HCT116 (cell line): ENCODE measurements at regions not wholly inside any gene's neighbourhood (a gene's known extent, or its start where the extent isn't known, plus 50 kb on each side); places are given as distances from the start of the nearest gene placed in this dataset.

Experiments
- ATAC-seq: fragments of 200-7000 bp; cut with Tn5 transposase; 2 replicates; pipeline ENCODE4 v1.9.1; 2020; ENCODE audit warnings: mild to moderate bottlenecking, moderate library complexity
- BruUV-seq: library from RNA; stranded (reverse); fragments of 400-500 nt; replicated peaks from 2 replicates; lab custom pipeline; 2021; lab: Mats Ljungman, UMichigan
- CTCF ChIA-PET: fragments of 300-600 bp; sonication (Branson Sonifier 250); formaldehyde crosslinking; loops from one replicate; lab custom pipeline; 2021; ENCODE audit warnings: antibody characterized with exemption; lab: Charles Lee
- POLR2A ChIA-PET: fragments of 300-600, 350-600 bp; sonication (Branson Sonifier 250); formaldehyde crosslinking; loops from one replicate; lab custom pipeline; 2021; ENCODE audit warnings: antibody characterized with exemption; lab: Charles Lee
- RAD21 ChIA-PET, 2 experiments: fragments of 300-600 bp; sonication (Branson Sonifier 250); formaldehyde crosslinking; loops; one replicate each; lab custom pipeline; 2023; ENCODE audit warnings: low total read pairs in 2 of 2; ENCODE audit not compliant: uncharacterized antibody in 2 of 2, unreplicated experiment in 2 of 2, low non-redundant PET in 1 of 2; lab: Charles Lee
- DNase-seq: peaks from one replicate; pipeline ENCODE4 v3.0.0-alpha.2; 2010; ENCODE audit warnings: low read depth, low spot score
- H2AFZ ChIP-seq: fragments of 200-600 bp; shearing (Covaris generic), sonication (generic); 2 replicates; pipeline ENCODE4 v1.6.1; 2017; ENCODE audit warnings: low read depth, mixed run types, mixed read lengths, antibody characterized with exemption, low read length; ENCODE audit not compliant: poor library complexity, severe bottlenecking
- H3K27ac ChIP-seq: 2 replicates; pipeline ENCODE4 v1.5.1; 2012; ENCODE audit warnings: low read depth, low read length
- H3K27me3 ChIP-seq: fragments of 200-600 bp; sonication (generic); 2 replicates; pipeline ENCODE4 v1.6.1; 2016; ENCODE audit warnings: mixed run types, low read length, mixed read lengths; ENCODE audit not compliant: insufficient read depth
- H3K36me3 ChIP-seq, 2 experiments: fragments of 200-500 bp in 1 of 2; fragments of 200-600 bp in 1 of 2; sonication (Bioruptor generic) in 1 of 2; sonication (generic) in 1 of 2; 2 replicates each; pipeline versions ENCODE4 v1.5.1 to v1.6.1; 2014 to 2016; ENCODE audit warnings: low read length in 2 of 2, inconsistent platforms in 1 of 2, mixed read lengths in 1 of 2, mixed run types in 1 of 2; ENCODE audit not compliant: insufficient read depth in 2 of 2, control insufficient read depth in 1 of 2
- H3K4me1 ChIP-seq, 2 experiments: fragments of 200-600 bp in 1 of 2; sonication (generic) in 1 of 2; 2 replicates each; pipeline versions ENCODE4 v1.5.1 to v1.6.1; 2012 to 2017; ENCODE audit warnings: low read length in 2 of 2, inconsistent platforms in 1 of 2, mild to moderate bottlenecking in 1 of 2, mixed read lengths in 1 of 2, mixed run types in 1 of 2, moderate library complexity in 1 of 2; ENCODE audit not compliant: insufficient read depth in 2 of 2, control insufficient read depth in 1 of 2
- H3K4me2 ChIP-seq: fragments of 200-600 bp; sonication (generic); 2 replicates; pipeline ENCODE4 v1.6.1; 2017; ENCODE audit warnings: mixed run types, low read length, mixed read lengths
- H3K4me3 ChIP-seq, 2 experiments: fragments of 200-600 bp in 1 of 2; sonication (generic) in 1 of 2; replicated peaks in 1 of 2; 2 replicates each; pipeline ENCODE4 v1.5.1; 2011 to 2016; ENCODE audit warnings: low read length in 2 of 2, control low read depth in 1 of 2, low read depth in 1 of 2, mild to moderate bottlenecking in 1 of 2, mixed read lengths in 1 of 2, mixed run types in 1 of 2
- H3K79me2 ChIP-seq: fragments of 200-600 bp; sonication (generic); 2 replicates; pipeline ENCODE4 v1.6.1; 2017; ENCODE audit warnings: mild to moderate bottlenecking, mixed run types, low read length, moderate library complexity, mixed read lengths; ENCODE audit not compliant: insufficient read depth
- H3K9ac ChIP-seq: fragments of 200-600 bp; sonication (generic); 2 replicates; pipeline ENCODE4 v1.6.1; 2016; ENCODE audit warnings: low read length, mixed read lengths
- H3K9me2 ChIP-seq: fragments of 200-600 bp; sonication (generic), shearing (Covaris generic); 2 replicates; pipeline ENCODE4 v1.6.1; 2017; ENCODE audit warnings: mixed run types, mild to moderate bottlenecking, moderate library complexity; ENCODE audit not compliant: insufficient read depth
- H3K9me3 ChIP-seq, 2 experiments: fragments of 200-500 bp in 1 of 2; fragments of 200-600 bp in 1 of 2; sonication (Bioruptor generic) in 1 of 2; sonication (generic) in 1 of 2; 2 replicates each; pipeline ENCODE4 v1.6.1; 2014 to 2017; ENCODE audit warnings: low read length in 2 of 2, mixed read lengths in 2 of 2, inconsistent platforms in 1 of 2, low read depth in 1 of 2, mild to moderate bottlenecking in 1 of 2, mixed run types in 1 of 2, moderate library complexity in 1 of 2; ENCODE audit not compliant: control insufficient read depth in 1 of 2, insufficient read depth in 1 of 2
- H4K20me1 ChIP-seq: fragments of 200-600 bp; sonication (generic), shearing (Covaris generic); 2 replicates; pipeline ENCODE4 v1.6.1; 2017; ENCODE audit warnings: mixed run types, mild to moderate bottlenecking, moderate library complexity; ENCODE audit not compliant: insufficient read depth
- EGR1 ChIP-seq: IDR thresholded peaks from 2 replicates; pipeline ENCODE4 v1.6.1; 2012; ENCODE audit warnings: low read depth
- EZH2phosphoT487 ChIP-seq: fragments of 200-600 bp; IDR thresholded peaks from 2 replicates; pipeline ENCODE4 v1.6.1; 2018; ENCODE audit warnings: antibody characterized with exemption, borderline replicate concordance
- MAX ChIP-seq: IDR thresholded peaks from 2 replicates; pipeline ENCODE4 v1.6.1; 2012
- POLR2A ChIP-seq: IDR thresholded peaks from 2 replicates; pipeline ENCODE4 v1.7.0; 2011; ENCODE audit warnings: borderline replicate concordance; ENCODE audit not compliant: insufficient read depth, insufficient read length; ENCODE audit errors: extremely low read depth
- SIN3A ChIP-seq: IDR thresholded peaks from 2 replicates; pipeline ENCODE4 v1.6.1; 2012; ENCODE audit warnings: low read depth
- SP1 ChIP-seq: IDR thresholded peaks from 2 replicates; pipeline ENCODE4 v1.6.1; 2012; ENCODE audit warnings: low read depth
- TCF7L2 ChIP-seq: IDR thresholded peaks from 2 replicates; pipeline ENCODE4 v1.7.0; 2011; ENCODE audit warnings: borderline replicate concordance, inconsistent platforms; ENCODE audit not compliant: insufficient read depth, insufficient read length; ENCODE audit errors: extremely low read depth
- ZNF274 ChIP-seq: fragments of 200-500 bp; sonication (Bioruptor generic); IDR thresholded peaks from 2 replicates; pipeline ENCODE4 v1.6.1; 2014; ENCODE audit warnings: mild to moderate bottlenecking, low read depth, low read length, inconsistent platforms
- intact Hi-C: fragments of 100-400 bp; cut with micrococcal nuclease; formaldehyde crosslinking; loops from 2 replicates; pipeline ENCODE4 v1.10.0; 2022
- TF ChIP-seq, protein P1 (sequence below): IDR thresholded peaks from 2 replicates; pipeline ENCODE4 v1.6.1; 2012; ENCODE audit warnings: low read depth

- no peaks in the 10 kb centered on the region for H3K27me3 ChIP-seq
- ATAC-seq (no peak), DNase-seq (no peak)
- intact Hi-C loops, result loop anchor here (5.0 kb wide), 2 partner anchors 89 to 109 kb away; no protein-coding TSS in a partner anchor
- no peak overlapping the region for H2AFZ ChIP-seq
- H3K79me2 ChIP-seq, result no peaks in the 10 kb centered on the region
- CTCF ChIA-PET, result interaction anchor here (1.0 kb wide), 1 partner anchor 13 kb away, joined by 3 read pairs; no protein-coding TSS in a partner anchor
- H3K4me2 ChIP-seq, result no peak overlapping the region
- H4K20me1 ChIP-seq, result no peaks in the 10 kb centered on the region
- no peaks in the 10 kb centered on the region for H3K4me1 ChIP-seq
- H3K9ac ChIP-seq, result no peak overlapping the region
- H3K9me3 ChIP-seq, result no peaks in the 10 kb centered on the region
- TF ChIP-seq, protein P1, sequence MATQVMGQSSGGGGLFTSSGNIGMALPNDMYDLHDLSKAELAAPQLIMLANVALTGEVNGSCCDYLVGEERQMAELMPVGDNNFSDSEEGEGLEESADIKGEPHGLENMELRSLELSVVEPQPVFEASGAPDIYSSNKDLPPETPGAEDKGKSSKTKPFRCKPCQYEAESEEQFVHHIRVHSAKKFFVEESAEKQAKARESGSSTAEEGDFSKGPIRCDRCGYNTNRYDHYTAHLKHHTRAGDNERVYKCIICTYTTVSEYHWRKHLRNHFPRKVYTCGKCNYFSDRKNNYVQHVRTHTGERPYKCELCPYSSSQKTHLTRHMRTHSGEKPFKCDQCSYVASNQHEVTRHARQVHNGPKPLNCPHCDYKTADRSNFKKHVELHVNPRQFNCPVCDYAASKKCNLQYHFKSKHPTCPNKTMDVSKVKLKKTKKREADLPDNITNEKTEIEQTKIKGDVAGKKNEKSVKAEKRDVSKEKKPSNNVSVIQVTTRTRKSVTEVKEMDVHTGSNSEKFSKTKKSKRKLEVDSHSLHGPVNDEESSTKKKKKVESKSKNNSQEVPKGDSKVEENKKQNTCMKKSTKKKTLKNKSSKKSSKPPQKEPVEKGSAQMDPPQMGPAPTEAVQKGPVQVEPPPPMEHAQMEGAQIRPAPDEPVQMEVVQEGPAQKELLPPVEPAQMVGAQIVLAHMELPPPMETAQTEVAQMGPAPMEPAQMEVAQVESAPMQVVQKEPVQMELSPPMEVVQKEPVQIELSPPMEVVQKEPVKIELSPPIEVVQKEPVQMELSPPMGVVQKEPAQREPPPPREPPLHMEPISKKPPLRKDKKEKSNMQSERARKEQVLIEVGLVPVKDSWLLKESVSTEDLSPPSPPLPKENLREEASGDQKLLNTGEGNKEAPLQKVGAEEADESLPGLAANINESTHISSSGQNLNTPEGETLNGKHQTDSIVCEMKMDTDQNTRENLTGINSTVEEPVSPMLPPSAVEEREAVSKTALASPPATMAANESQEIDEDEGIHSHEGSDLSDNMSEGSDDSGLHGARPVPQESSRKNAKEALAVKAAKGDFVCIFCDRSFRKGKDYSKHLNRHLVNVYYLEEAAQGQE, result no peak
- no peak for TF ChIP-seq TCF7L2
- no peak for TF ChIP-seq EZH2phosphoT487
- no peak for TF ChIP-seq SIN3A
- TF ChIP-seq POLR2A, result no peak
- TF ChIP-seq MAX, result no peak
- TF ChIP-seq SP1, result no peak
- no peak for TF ChIP-seq EGR1
- TF ChIP-seq ZNF274, result no peak
- H3K36me3 ChIP-seq, result no peaks in the 10 kb centered on the region
- H3K27ac ChIP-seq, result no peak overlapping the region
- RAD21 ChIA-PET, result no interaction called here
- POLR2A ChIA-PET, result no interaction called here
- BruUV-seq, result no TSS peak
- H3K9me2 ChIP-seq, result no peaks in the 10 kb centered on the region
- H3K4me3 ChIP-seq, result no peak overlapping the region
Measured at GRCh38 chr5:39691136-39691535, 266.4 kb upstream of the DAB2 start.
